HG03108 (cell line): ENCODE measurements at regions not wholly inside any gene's neighbourhood (a gene's known extent, or its start where the extent isn't known, plus 50 kb on each side); places are given as distances from the start of the nearest gene placed in this dataset.

ENCODE experiments used
- ATAC-seq: cut with Tn5 transposase; IDR thresholded peaks from one replicate; pipeline ENCODE4 v1.9.1; 2021; ENCODE audit warnings: moderate library complexity; ENCODE audit not compliant: unreplicated experiment

- ATAC-seq: no peak
Measured at GRCh38 chr13:50437252-50437651, 406.2 kb downstream of the DLEU7 start.

GRCh38 chr13:50438351-50438750 is 405.1 kb downstream of the DLEU7 start:
- no peak for ATAC-seq

GRCh38 chr13:50441130-50441529 is 402.4 kb downstream of the DLEU7 start:
- no peak for ATAC-seq

GRCh38 chr13:50444726-50445125 is 398.8 kb downstream of the DLEU7 start:
- no peak for ATAC-seq

- no peak for ATAC-seq
Measured at GRCh38 chr13:50446611-50447010, 396.9 kb downstream of the DLEU7 start.

- ATAC-seq: no peak
Measured at GRCh38 chr13:50448535-50448998, 394.9 kb downstream of the DLEU7 start.

- ATAC-seq: no peak
Measured at GRCh38 chr13:50449465-50449864, 394.0 kb downstream of the DLEU7 start.

GRCh38 chr13:50450279-50450678 is 393.2 kb downstream of the DLEU7 start:
- no peak for ATAC-seq

GRCh38 chr13:50451609-50452008 is 391.9 kb downstream of the DLEU7 start:
- ATAC-seq: no peak

- ATAC-seq: no peak
Measured at GRCh38 chr13:50452028-50452427, 391.5 kb downstream of the DLEU7 start.

GRCh38 chr13:50452756-50453155 is 390.7 kb downstream of the DLEU7 start:
- ATAC-seq: no peak

- ATAC-seq: no peak
Measured at GRCh38 chr13:50453188-50453587, 390.3 kb downstream of the DLEU7 start.

GRCh38 chr13:50456111-50456510 is 387.4 kb downstream of the DLEU7 start:
- no peak for ATAC-seq

GRCh38 chr13:50457415-50458393 is 385.8 kb downstream of the DLEU7 start:
- no peak for ATAC-seq

- no peak for ATAC-seq
Measured at GRCh38 chr13:50459046-50459445, 384.4 kb downstream of the DLEU7 start.

- no peak for ATAC-seq
Measured at GRCh38 chr13:50459658-50460057, 383.8 kb downstream of the DLEU7 start.

GRCh38 chr13:50460358-50460757 is 383.1 kb downstream of the DLEU7 start:
- ATAC-seq: no peak

GRCh38 chr13:50461189-50461588 is 382.3 kb downstream of the DLEU7 start:
- ATAC-seq: no peak

GRCh38 chr13:50463719-50464118 is 379.8 kb downstream of the DLEU7 start:
- no peak for ATAC-seq

GRCh38 chr13:50464349-50465251 is 378.9 kb downstream of the DLEU7 start:
- no peak for ATAC-seq

- no peak for ATAC-seq
Measured at GRCh38 chr13:50466456-50466855, 377.0 kb downstream of the DLEU7 start.
